NCI-H1048 (cell line): ENCODE measurements at regions not wholly inside any gene's neighbourhood (a gene's known extent, or its start where the extent isn't known, plus 50 kb on each side); places are given as distances from the start of the nearest gene placed in this dataset.

Source experiments
- DNase-seq: peaks from one replicate; lab custom pipeline; 2025; lab: John Stamatoyannopoulos, UW

DNA sequence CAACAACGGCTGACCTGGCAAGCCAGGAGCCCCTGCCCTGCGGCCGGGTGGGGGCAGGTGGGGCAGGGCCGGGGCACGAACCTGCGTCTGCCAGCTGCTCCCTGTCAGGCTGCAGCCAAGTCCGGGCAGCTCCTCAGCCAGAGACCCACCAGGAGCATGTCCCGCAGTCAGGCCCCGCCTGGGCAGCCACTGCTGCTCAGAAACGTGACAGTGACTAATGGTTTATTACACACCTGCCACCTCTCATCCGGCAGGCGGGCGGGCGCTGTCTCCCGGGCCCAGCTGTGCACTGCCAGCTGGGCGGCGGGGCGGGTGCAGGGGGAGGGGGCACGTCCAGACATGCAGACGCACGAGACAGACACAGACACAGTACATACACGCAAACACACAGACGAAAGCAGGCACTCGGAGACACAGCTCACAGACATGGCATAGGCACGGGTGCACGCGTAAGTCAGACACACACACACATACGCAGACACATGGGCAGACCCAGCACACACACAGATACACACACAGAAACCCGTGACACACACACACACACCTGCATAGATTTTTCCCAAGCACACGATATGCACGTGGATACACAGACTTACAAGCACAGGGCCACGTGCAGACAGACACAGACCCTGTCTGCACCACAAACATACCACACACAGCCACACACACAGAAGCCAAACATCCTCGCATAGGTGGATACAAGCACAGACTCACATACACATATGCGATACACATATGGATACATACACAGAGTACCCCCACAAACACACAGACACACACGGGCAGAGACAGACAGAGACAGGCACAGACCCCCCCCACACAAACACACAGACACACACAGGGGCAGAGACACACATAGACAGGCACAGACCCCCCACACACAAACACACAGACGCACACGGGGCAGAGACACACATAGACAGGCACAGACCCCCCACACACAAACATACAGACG lies 248.3 kb upstream of the CIBAR2 start:
- no peak for DNase-seq

GRCh38 chr16:85361441-85362118 lies 249.3 kb upstream of the CIBAR2 start:
- DNase-seq: no peak

- DNase-seq: no peak
Observed at GRCh38 chr16:85362443-85362842, 250.2 kb upstream of the CIBAR2 start.

- no peak for DNase-seq
Observed at GRCh38 chr16:85363427-85363826, 249.7 kb upstream of the GSE1 start.

DNA sequence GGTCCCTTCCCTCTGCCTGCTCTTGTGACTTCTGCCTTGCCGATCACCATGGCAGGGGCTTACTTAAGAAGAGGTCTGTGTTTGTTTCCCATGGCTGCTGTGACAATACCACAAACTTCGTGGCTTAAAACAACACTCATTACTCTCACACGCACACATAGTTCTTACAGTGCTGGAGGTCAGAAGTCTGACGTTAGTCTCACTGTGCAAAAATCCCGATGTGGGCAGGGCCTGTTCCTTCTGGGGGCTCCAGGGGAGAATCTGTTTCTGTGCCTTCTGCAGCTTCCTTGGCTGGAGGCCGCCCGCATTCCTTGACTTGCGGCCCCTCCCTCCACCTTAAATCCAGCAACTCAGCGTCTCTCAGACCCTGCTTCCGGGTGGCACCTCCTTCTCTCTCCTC lies 249.2 kb upstream of the GSE1 start:
- DNase-seq: no peak

- DNase-seq: no peak
Observed at GRCh38 chr16:85364323-85365040, 248.6 kb upstream of the GSE1 start.

- no peak for DNase-seq
Observed at GRCh38 chr16:85365120-85365519, 248.0 kb upstream of the GSE1 start.

DNA sequence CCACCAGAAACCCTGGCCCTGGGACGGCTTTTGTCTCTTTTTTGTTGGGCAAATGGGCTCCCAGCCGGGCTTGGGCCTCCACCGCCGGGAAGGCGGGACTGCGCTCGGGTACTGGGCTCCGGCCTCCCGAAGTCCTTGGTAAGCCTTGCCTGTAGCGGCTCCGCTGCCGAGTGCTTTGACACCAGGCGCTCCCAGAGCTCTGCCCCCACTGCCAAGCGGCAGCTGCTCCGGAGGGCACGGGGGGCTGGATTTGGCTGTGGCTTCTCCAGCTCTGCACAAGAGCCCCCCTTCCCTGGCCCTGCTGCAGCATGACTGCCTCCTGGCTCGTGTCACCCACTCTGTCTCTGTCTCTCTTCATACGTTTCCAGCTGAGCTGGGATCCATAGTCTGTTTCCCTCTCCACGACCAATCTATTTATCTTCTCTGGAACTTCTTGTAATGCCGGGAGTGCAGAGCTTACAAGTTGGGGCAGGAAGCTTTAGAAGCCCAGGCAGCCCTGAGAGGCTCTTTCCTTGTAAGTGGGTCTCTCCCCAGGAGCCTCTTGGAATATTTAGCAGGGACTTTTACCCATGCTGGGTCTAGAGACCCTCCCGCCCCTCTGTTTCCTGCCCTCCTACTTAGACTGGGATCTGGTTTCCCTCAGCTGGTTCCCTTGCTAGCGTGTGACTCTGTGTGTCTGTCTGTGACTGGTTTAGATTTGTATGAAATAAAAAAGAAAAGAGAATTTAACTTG lies 246.9 kb upstream of the GSE1 start:
- no peak for DNase-seq

- no peak for DNase-seq
Observed at GRCh38 chr16:85367485-85367884, 245.6 kb upstream of the GSE1 start.

GRCh38 chr16:85369060-85369459 lies 244.1 kb upstream of the GSE1 start:
- DNase-seq: no peak

DNA sequence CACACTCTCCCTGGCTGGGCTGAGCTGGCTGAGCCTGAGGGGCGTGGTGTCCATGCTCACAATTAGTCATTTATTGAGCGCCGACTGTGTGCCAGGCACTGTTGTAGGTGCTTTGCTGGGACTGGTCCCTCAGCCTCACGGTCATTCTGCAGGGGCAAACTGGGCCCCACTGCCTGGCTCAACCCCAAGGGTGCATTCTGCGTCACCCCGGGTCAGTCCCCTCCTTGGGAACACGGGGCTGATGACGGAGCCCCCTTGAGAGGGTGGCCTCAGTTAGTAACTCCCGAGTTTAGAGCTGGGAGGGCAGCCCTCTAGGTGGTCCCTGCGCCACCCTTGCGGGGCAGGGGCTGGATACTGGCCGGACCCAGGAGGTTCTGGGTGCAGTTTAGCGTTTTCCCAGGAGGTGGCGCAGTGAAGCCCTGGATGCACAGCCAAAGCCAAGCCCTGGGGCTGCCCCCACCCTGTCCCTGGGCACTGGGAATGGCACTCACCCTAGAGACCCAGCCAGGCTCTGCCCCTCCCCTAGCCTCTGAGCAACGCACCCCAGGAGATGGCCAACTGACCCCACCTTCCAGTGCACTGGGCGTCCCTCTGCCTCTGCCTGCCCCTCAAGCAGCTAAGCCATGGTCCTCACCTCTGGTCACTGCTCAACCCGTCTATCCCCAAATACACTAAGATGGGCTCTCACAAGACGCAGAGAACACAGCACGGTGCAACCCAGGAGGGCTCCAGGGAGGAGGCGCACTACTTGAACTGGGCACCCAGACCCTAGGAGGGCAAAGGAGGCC lies 243.2 kb upstream of the GSE1 start:
- no peak for DNase-seq

DNA sequence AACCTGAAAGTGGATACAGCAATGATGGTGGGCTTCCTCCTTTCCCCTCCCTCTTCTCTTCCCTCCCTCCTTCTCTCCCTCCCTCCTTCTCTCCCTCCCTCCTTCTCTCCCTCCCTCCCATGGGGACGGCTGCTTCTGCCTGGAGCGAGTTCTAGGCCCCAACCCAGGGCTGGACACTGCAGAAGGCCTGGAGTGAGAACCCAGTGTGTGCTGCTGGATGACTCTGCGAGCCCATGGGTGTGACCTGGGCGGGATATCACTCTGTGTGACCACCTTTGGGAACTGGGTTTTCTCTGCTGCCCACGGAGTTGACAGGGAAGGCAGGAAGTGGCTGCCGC lies 242.6 kb upstream of the GSE1 start:
- no peak for DNase-seq

DNA sequence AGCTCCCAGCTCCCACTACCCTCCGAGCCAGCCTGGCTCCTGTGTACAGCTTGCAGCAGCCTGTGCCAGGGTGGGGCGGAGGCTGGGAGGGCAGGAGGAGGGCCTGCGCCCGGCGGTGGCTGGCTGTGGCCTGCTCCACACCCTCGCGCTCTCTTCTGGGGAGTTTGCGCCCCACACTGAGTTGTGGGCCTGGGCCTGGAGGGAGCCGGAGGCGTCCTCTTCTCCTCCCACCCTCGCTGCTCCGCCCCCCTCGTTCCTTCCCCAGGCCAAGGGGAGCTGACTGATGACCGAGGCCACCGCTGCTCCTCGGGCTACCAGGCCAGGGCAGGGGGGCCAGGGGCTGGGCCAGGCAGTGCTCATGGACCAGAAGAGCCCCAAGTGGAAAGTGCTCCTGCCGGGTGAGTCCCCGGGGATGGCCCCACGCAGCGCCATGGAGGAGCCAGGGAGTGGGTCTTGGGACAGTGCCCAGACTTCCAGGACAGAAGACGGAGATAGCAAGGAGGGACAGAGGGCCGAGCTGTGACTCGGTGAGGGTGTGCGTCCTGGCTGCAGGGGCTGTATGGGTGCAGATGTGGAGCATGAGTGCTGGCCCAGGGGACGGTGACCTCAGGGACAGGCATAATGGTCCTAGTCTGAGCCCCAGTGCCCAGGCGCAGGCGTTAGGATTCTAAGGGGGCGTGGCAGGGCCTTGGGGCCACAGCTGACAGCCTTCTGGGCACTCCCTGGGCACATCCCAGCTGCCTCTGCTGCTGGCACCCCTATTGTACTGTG lies 242.1 kb upstream of the GSE1 start:
- DNase-seq: no peak

DNA sequence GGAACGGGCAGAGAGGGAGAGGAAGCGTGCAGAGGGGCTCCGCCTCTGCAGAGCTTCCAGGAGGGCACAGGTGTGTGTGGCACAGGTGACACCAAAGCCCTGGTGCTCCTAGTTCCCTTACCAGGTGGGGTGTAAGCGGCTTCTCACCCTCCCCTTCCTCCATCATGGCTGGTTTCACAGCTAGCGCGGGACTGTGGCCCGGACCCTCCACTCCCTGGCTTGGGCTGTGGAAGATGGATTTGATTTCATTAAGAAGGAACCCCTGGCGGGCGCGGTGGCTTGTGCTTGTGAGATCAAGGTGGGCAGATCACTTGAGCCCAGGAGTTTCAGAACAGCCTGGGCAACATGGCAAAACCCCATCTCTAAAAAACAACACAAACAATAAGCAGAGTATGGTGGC lies 241.2 kb upstream of the GSE1 start:
- DNase-seq: no peak

DNA sequence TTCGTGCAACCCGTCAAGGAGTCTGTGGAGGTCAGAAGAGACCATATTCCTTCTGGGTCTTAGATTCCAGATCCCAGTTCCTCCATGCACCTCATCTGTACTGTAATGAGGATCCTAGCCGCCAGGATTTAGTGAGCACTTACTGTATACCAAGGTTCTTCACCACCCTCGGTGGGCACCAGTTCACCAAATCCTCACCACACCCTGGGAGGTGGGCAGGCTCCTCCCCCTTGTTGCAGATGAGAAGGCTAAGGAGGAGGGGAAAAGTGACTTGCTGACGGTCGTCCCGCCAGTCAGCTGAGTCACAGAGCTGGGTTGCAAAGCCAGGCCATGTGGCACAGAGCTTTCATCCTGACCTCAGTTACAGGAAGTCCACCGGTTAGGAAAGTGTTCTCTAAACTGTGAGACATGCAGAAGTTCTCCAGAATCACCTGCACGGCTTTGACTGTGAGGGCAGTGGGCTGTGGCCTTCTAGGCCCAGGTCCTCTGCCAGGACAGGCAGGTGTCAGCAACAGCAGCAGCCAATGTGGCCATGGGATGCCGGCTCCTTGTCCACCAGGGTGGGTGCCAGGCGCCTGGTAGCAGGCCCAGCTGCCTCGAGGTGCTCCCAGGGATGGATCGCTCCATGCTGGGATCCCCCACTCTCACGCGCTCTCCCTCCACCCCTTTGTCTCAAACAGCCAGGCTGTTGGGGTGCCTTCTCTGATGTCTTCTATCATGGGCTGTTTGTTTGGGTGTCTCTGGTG lies 240.3 kb upstream of the GSE1 start:
- no peak for DNase-seq

DNA sequence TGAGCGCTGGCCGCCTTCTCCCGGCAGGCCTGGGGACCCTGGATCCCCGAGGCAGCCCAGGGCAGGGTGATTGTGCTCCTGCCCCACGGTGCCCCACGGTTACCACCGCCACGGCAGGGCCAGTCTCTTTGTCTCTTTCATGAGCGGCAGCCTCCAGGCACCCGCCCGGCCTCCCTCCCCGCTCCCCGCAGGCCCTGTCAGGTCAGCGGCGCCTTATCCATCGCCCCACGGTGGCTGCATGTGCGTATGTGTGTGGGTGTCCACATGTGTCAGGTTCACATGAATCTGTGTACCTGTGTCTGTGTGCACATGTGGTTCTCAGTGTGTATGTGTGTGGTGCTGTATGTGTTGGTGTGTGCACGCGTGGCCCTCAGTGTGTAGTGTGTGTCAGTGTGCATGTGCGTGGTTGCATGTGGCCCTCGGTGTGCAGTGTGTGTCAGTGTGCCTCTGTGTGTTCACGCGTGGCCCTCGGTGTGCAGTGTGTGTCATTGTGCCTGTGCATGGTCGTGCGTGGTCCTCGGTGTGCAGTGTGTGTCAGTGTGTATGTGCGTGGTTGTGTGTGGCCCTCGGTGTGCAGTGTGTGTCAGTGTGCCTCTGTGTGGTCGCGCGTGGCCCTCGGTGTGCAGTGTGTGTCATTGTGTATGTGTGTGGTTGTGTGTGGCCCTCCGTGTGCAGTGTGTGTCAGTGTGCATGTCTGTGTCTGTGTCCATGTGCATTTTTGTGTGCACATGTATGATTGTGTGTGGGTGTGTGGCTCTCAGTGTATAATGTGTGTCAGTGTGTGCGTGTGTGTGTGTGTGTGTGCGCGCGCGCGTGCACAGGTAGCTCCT lies 239.2 kb upstream of the GSE1 start:
- DNase-seq: no peak

- no peak for DNase-seq
Observed at GRCh38 chr16:85374571-85374872, 238.6 kb upstream of the GSE1 start.

- no peak for DNase-seq
Observed at GRCh38 chr16:85375282-85375681, 237.8 kb upstream of the GSE1 start.
